Loucy (cell line): ENCODE measurements at regions not wholly inside any gene's neighbourhood (a gene's known extent, or its start where the extent isn't known, plus 50 kb on each side); places are given as distances from the start of the nearest gene placed in this dataset.

Experiments used
- H2AFZ ChIP-seq: fragments of 200-600 bp; sonication (generic); 2 replicates; pipeline ENCODE4 v1.6.0; 2016; ENCODE audit warnings: antibody characterized with exemption, mild to moderate bottlenecking, low read length, moderate library complexity
- H3F3A ChIP-seq: fragments of 200-600 bp; 2 replicates; pipeline ENCODE4 v1.6.0; 2016; ENCODE audit warnings: antibody characterized with exemption, low read depth, mild to moderate bottlenecking
- H3K27me3 ChIP-seq: fragments of 200-600 bp; sonication (generic); 2 replicates; pipeline ENCODE4 v1.6.1; 2014; ENCODE audit warnings: low read length, mild to moderate bottlenecking; ENCODE audit not compliant: insufficient read depth, poor library complexity, severe bottlenecking
- H3K36me3 ChIP-seq: fragments of 200-600 bp; sonication (generic); 2 replicates; pipeline ENCODE4 v1.6.1; 2016; ENCODE audit warnings: low read length; ENCODE audit not compliant: insufficient read depth
- H3K4me1 ChIP-seq: fragments of 200-600 bp; sonication (generic); 2 replicates; pipeline ENCODE4 v1.5.1; 2014; ENCODE audit warnings: low read length, mild to moderate bottlenecking; ENCODE audit not compliant: insufficient read depth, poor library complexity, severe bottlenecking
- H3K4me2 ChIP-seq: fragments of 200-600 bp; sonication (generic); 2 replicates; pipeline ENCODE4 v1.6.0; 2014; ENCODE audit warnings: antibody characterized with exemption, low read length, low read depth, mild to moderate bottlenecking; ENCODE audit not compliant: poor library complexity, severe bottlenecking
- H3K4me3 ChIP-seq: fragments of 200-600 bp; sonication (generic); 2 replicates; pipeline ENCODE4 v1.5.1; 2014; ENCODE audit warnings: low read length, mild to moderate bottlenecking, mixed read lengths; ENCODE audit not compliant: poor library complexity, severe bottlenecking
- H3K79me2 ChIP-seq: fragments of 200-600 bp; sonication (generic); 2 replicates; pipeline ENCODE4 v1.6.1; 2014; ENCODE audit warnings: low read length; ENCODE audit not compliant: insufficient read depth
- H3K9ac ChIP-seq: fragments of 200-600 bp; sonication (generic); 2 replicates; pipeline ENCODE4 v1.6.0; 2014; ENCODE audit warnings: mild to moderate bottlenecking, low read depth, low read length, moderate library complexity; ENCODE audit not compliant: poor library complexity, severe bottlenecking
- H3K9me2 ChIP-seq: fragments of 200-600 bp; sonication (generic); replicated peaks from 2 replicates; pipeline ENCODE4 v1.6.1; 2016; ENCODE audit warnings: low read depth, low read length, mixed read lengths
- H3K9me3 ChIP-seq: fragments of 200-600 bp; sonication (generic); 2 replicates; pipeline ENCODE4 v1.6.1; 2014; ENCODE audit warnings: mild to moderate bottlenecking, antibody characterized with exemption, low read length, low read depth; ENCODE audit not compliant: insufficient read depth
- H4K20me1 ChIP-seq: fragments of 200-600 bp; sonication (generic); 2 replicates; pipeline ENCODE4 v1.6.0; 2014; ENCODE audit warnings: antibody characterized with exemption, low read length, mild to moderate bottlenecking; ENCODE audit not compliant: insufficient read depth, poor library complexity, severe bottlenecking
- EZH2phosphoT487 ChIP-seq: fragments of 200-600 bp; IDR thresholded peaks from 2 replicates; pipeline ENCODE4 v1.6.1; 2018; ENCODE audit warnings: antibody characterized with exemption, mild to moderate bottlenecking, moderate library complexity, borderline replicate concordance
- TF ChIP-seq, protein P1 (sequence below): fragments of 200-600 bp; sonication (generic); conservative IDR thresholded peaks from 2 replicates; pipeline ENCODE4 v1.5.1; 2014; ENCODE audit warnings: mild to moderate bottlenecking, antibody characterized with exemption, low read length

DNA sequence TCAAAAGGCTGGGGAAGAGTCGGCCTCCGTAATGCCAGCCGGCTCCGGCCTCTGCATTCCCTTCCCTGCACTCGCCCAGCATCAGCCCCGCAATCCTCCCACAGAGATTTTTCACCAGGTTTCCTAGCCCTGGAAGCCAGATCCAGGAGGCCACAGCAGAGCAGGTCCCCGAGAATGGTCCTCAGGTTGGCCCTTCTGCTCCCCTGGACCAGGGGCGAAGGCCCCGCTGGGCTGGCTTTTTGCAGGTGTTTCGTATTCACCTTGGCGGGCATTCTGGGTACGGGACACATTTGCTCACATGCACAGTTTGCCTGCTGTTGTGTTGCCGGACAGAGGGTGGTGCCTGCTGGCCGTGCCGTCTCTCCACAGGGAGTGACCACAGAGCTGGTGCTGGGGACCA, 309.5 kb downstream of the NDUFA10 start:
- TF ChIP-seq EZH2phosphoT487: no peak
- TF ChIP-seq, protein P1, sequence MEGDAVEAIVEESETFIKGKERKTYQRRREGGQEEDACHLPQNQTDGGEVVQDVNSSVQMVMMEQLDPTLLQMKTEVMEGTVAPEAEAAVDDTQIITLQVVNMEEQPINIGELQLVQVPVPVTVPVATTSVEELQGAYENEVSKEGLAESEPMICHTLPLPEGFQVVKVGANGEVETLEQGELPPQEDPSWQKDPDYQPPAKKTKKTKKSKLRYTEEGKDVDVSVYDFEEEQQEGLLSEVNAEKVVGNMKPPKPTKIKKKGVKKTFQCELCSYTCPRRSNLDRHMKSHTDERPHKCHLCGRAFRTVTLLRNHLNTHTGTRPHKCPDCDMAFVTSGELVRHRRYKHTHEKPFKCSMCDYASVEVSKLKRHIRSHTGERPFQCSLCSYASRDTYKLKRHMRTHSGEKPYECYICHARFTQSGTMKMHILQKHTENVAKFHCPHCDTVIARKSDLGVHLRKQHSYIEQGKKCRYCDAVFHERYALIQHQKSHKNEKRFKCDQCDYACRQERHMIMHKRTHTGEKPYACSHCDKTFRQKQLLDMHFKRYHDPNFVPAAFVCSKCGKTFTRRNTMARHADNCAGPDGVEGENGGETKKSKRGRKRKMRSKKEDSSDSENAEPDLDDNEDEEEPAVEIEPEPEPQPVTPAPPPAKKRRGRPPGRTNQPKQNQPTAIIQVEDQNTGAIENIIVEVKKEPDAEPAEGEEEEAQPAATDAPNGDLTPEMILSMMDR: no peak
- Histone ChIP-seq H3K79me2 (no peaks in the 10 kb centered on the region), H3K9me2 (no peaks in the 10 kb centered on the region), H3K27me3 (no peaks in the 10 kb centered on the region), H3K4me2 (no peak overlapping the region), H4K20me1 (no peaks in the 10 kb centered on the region), H3F3A (no peaks in the 10 kb centered on the region), H3K9ac (no peak overlapping the region), H3K9me3 (peaks cover 21% of the 10 kb centered on the region; the same call in 1 of the 2 replicates), H3K4me3 (no peak overlapping the region), H2AFZ (no peak overlapping the region), H3K4me1 (no peaks in the 10 kb centered on the region), H3K36me3 (no peaks in the 10 kb centered on the region)

DNA sequence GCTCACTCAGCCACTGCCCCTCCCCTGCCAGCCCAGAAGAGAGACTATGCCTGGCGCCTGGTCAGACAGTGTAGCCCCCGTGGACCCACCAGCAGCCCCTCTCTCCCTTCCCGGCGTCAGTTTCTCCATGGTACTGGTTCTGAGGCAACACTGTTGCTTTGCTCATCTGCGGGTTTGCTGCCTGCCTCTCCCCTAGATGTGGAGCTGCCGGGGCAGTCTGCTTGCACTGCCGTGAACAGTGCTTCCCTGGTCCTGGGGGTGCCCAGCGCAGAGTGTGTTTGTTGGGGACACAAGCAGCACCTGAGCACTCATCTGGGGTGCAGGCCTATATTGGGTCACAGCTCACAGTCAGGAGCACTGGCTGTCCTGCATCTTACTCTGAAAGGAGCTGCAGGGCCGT, 309.9 kb downstream of the NDUFA10 start:
- no peaks in the 10 kb centered on the region for H3K36me3 ChIP-seq
- peaks cover 21% of the 10 kb centered on the region; the same call in 1 of the 2 replicates for H3K9me3 ChIP-seq
- H3K4me1 ChIP-seq: no peaks in the 10 kb centered on the region
- TF ChIP-seq, protein P1: no peak
- no peak for TF ChIP-seq EZH2phosphoT487
- no peaks in the 10 kb centered on the region for H4K20me1 ChIP-seq
- H3K4me3 ChIP-seq: no peak overlapping the region
- no peaks in the 10 kb centered on the region for H3K79me2 ChIP-seq
- H3K9me2 ChIP-seq: no peaks in the 10 kb centered on the region
- no peak overlapping the region for H3K9ac ChIP-seq
- H3K27me3 ChIP-seq: no peaks in the 10 kb centered on the region
- H2AFZ ChIP-seq: no peak overlapping the region
- no peak overlapping the region for H3K4me2 ChIP-seq
- H3F3A ChIP-seq: no peaks in the 10 kb centered on the region

DNA sequence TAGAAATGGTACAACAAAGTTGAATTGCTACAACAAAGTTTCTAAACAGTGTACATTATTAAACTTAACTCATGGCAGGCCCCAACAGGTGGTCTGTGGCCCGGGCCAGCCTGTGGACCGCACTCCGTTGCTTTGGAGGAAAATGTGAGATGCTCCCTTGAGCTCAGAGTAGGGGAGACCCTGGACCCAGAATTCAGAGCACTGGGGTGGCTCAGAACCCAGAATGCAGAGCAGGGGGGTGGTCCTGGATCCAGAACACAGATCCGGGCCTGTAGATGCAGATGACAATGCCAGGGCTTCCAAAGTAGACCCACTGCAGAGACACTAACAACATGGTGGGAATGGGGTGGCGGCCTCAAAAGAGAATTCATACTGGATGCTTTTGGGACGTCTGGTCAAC, 311.0 kb downstream of the NDUFA10 start:
- no peaks in the 10 kb centered on the region for H3K9me2 ChIP-seq
- H3F3A ChIP-seq: no peaks in the 10 kb centered on the region
- H2AFZ ChIP-seq: no peak overlapping the region
- no peaks in the 10 kb centered on the region for H3K4me1 ChIP-seq
- no peaks in the 10 kb centered on the region for H3K36me3 ChIP-seq
- peaks cover 16% of the 10 kb centered on the region; the same call in 1 of the 2 replicates for H3K9me3 ChIP-seq
- H3K27me3 ChIP-seq: no peaks in the 10 kb centered on the region
- H4K20me1 ChIP-seq: no peaks in the 10 kb centered on the region
- H3K79me2 ChIP-seq: no peaks in the 10 kb centered on the region
- no peak overlapping the region for H3K9ac ChIP-seq
- TF ChIP-seq EZH2phosphoT487: no peak
- TF ChIP-seq, protein P1: no peak
- no peak overlapping the region for H3K4me2 ChIP-seq
- no peak overlapping the region for H3K4me3 ChIP-seq
